ENCODE measurements at regions not wholly inside any gene's neighbourhood (a gene's known extent, or its start where the extent isn't known, plus 50 kb on each side); places are given as distances from the start of the nearest gene placed in this dataset.

GRCh38 chr2:187098154-187098553 lies 249.2 kb upstream of the ZSWIM2 start:
- no peak overlapping the region for H3K9ac ChIP-seq (ENCODE audit: low read depth, low read length)
- no peaks in the 10 kb centered on the region for H3K9me3 ChIP-seq (ENCODE audit: control insufficient read depth, insufficient read depth, low read length)
- no peaks in the 10 kb centered on the region for H3K36me3 ChIP-seq (ENCODE audit: insufficient read depth, low read length)
- no peaks in the 10 kb centered on the region for H3K4me1 ChIP-seq (ENCODE audit: insufficient read depth, low read length)

- Histone ChIP-seq H3K4me1 (ENCODE audit: insufficient read depth, low read length) (no peaks in the 10 kb centered on the region), H3K36me3 (ENCODE audit: insufficient read depth, low read length) (no peaks in the 10 kb centered on the region)
Observed at GRCh38 chr2:187093771-187094412, 244.9 kb upstream of the ZSWIM2 start.

GRCh38 chr2:187091664-187092063 lies 242.7 kb upstream of the ZSWIM2 start:
- Histone ChIP-seq H3K9ac (ENCODE audit: low read depth, low read length) (no peak overlapping the region), H3K9me3 (ENCODE audit: control insufficient read depth, insufficient read depth, low read length) (no peaks in the 10 kb centered on the region)

More at GRCh38 chr2:187093771-187094412, 244.9 kb upstream of the ZSWIM2 start:
- H3K9ac ChIP-seq (ENCODE audit: low read depth, low read length): no peak overlapping the region
- H3K9me3 ChIP-seq (ENCODE audit: control insufficient read depth, insufficient read depth, low read length): no peaks in the 10 kb centered on the region

GRCh38 chr2:187084524-187084923 lies 235.6 kb upstream of the ZSWIM2 start:
- H3K9ac ChIP-seq (ENCODE audit: low read depth, low read length): no peak overlapping the region
- H3K9me3 ChIP-seq (ENCODE audit: control insufficient read depth, insufficient read depth, low read length): no peaks in the 10 kb centered on the region
- H3K4me1 ChIP-seq (ENCODE audit: insufficient read depth, low read length): no peaks in the 10 kb centered on the region
- H3K36me3 ChIP-seq (ENCODE audit: insufficient read depth, low read length): no peaks in the 10 kb centered on the region

More at GRCh38 chr2:187091664-187092063, 242.7 kb upstream of the ZSWIM2 start:
- Histone ChIP-seq H3K4me1 (ENCODE audit: insufficient read depth, low read length) (no peaks in the 10 kb centered on the region), H3K36me3 (ENCODE audit: insufficient read depth, low read length) (no peaks in the 10 kb centered on the region)

- H3K9me3 ChIP-seq (ENCODE audit: control insufficient read depth, insufficient read depth, low read length): no peaks in the 10 kb centered on the region
- H3K9ac ChIP-seq (ENCODE audit: low read depth, low read length): no peak overlapping the region
- H3K4me1 ChIP-seq (ENCODE audit: insufficient read depth, low read length): no peaks in the 10 kb centered on the region
- no peaks in the 10 kb centered on the region for H3K36me3 ChIP-seq (ENCODE audit: insufficient read depth, low read length)
Observed at GRCh38 chr2:187081461-187081860, 232.5 kb upstream of the ZSWIM2 start.

GRCh38 chr2:187079901-187080300 lies 230.9 kb upstream of the ZSWIM2 start:
- no peak overlapping the region for H3K9ac ChIP-seq (ENCODE audit: low read depth, low read length)
- H3K4me1 ChIP-seq (ENCODE audit: insufficient read depth, low read length): no peaks in the 10 kb centered on the region
- H3K9me3 ChIP-seq (ENCODE audit: control insufficient read depth, insufficient read depth, low read length): no peaks in the 10 kb centered on the region
- H3K36me3 ChIP-seq (ENCODE audit: insufficient read depth, low read length): no peaks in the 10 kb centered on the region

GRCh38 chr2:187078297-187078696 lies 229.3 kb upstream of the ZSWIM2 start:
- Histone ChIP-seq H3K36me3 (ENCODE audit: insufficient read depth, low read length) (no peaks in the 10 kb centered on the region), H3K9ac (ENCODE audit: low read depth, low read length) (no peak overlapping the region), H3K4me1 (ENCODE audit: insufficient read depth, low read length) (no peaks in the 10 kb centered on the region), H3K9me3 (ENCODE audit: control insufficient read depth, insufficient read depth, low read length) (no peaks in the 10 kb centered on the region)

- no peaks in the 10 kb centered on the region for H3K4me1 ChIP-seq (ENCODE audit: insufficient read depth, low read length)
- no peaks in the 10 kb centered on the region for H3K9me3 ChIP-seq (ENCODE audit: control insufficient read depth, insufficient read depth, low read length)
- H3K9ac ChIP-seq (ENCODE audit: low read depth, low read length): no peak overlapping the region
- H3K36me3 ChIP-seq (ENCODE audit: insufficient read depth, low read length): no peaks in the 10 kb centered on the region
Observed at GRCh38 chr2:187075671-187076070, 226.7 kb upstream of the ZSWIM2 start.

GRCh38 chr2:187075199-187075635 lies 226.2 kb upstream of the ZSWIM2 start:
- H3K4me1 ChIP-seq (ENCODE audit: insufficient read depth, low read length): no peaks in the 10 kb centered on the region
- no peak overlapping the region for H3K9ac ChIP-seq (ENCODE audit: low read depth, low read length)
- no peaks in the 10 kb centered on the region for H3K9me3 ChIP-seq (ENCODE audit: control insufficient read depth, insufficient read depth, low read length)
- no peaks in the 10 kb centered on the region for H3K36me3 ChIP-seq (ENCODE audit: insufficient read depth, low read length)

GRCh38 chr2:187058198-187058597 lies 209.2 kb upstream of the ZSWIM2 start:
- no peaks in the 10 kb centered on the region for H3K9me3 ChIP-seq (ENCODE audit: control insufficient read depth, insufficient read depth, low read length)
- no peak overlapping the region for H3K9ac ChIP-seq (ENCODE audit: low read depth, low read length)
- no peaks in the 10 kb centered on the region for H3K4me1 ChIP-seq (ENCODE audit: insufficient read depth, low read length)
- no peaks in the 10 kb centered on the region for H3K36me3 ChIP-seq (ENCODE audit: insufficient read depth, low read length)

GRCh38 chr2:187057466-187057865 lies 208.5 kb upstream of the ZSWIM2 start:
- Histone ChIP-seq H3K4me1 (ENCODE audit: insufficient read depth, low read length) (no peaks in the 10 kb centered on the region), H3K9me3 (ENCODE audit: control insufficient read depth, insufficient read depth, low read length) (no peaks in the 10 kb centered on the region), H3K36me3 (ENCODE audit: insufficient read depth, low read length) (no peaks in the 10 kb centered on the region), H3K9ac (ENCODE audit: low read depth, low read length) (no peak overlapping the region)

- Histone ChIP-seq H3K9ac (ENCODE audit: low read depth, low read length) (no peak overlapping the region), H3K36me3 (ENCODE audit: insufficient read depth, low read length) (no peaks in the 10 kb centered on the region), H3K9me3 (ENCODE audit: control insufficient read depth, insufficient read depth, low read length) (no peaks in the 10 kb centered on the region), H3K4me1 (ENCODE audit: insufficient read depth, low read length) (no peaks in the 10 kb centered on the region)
Observed at GRCh38 chr2:187056416-187057334, 207.7 kb upstream of the ZSWIM2 start.

- no peaks in the 10 kb centered on the region for H3K36me3 ChIP-seq (ENCODE audit: insufficient read depth, low read length)
- no peaks in the 10 kb centered on the region for H3K9me3 ChIP-seq (ENCODE audit: control insufficient read depth, insufficient read depth, low read length)
- no peak overlapping the region for H3K9ac ChIP-seq (ENCODE audit: low read depth, low read length)
- H3K4me1 ChIP-seq (ENCODE audit: insufficient read depth, low read length): no peaks in the 10 kb centered on the region
Observed at GRCh38 chr2:187055463-187055862, 206.5 kb upstream of the ZSWIM2 start.

- Histone ChIP-seq H3K4me1 (ENCODE audit: insufficient read depth, low read length) (no peaks in the 10 kb centered on the region), H3K9ac (ENCODE audit: low read depth, low read length) (no peak overlapping the region), H3K9me3 (ENCODE audit: control insufficient read depth, insufficient read depth, low read length) (no peaks in the 10 kb centered on the region), H3K36me3 (ENCODE audit: insufficient read depth, low read length) (no peaks in the 10 kb centered on the region)
Observed at GRCh38 chr2:187054501-187055319, 205.7 kb upstream of the ZSWIM2 start.
